Stimulated activated CD8-positive, alpha-beta memory T cell treated with anti-CD3 and anti-CD28 coated beads, Interleukin-4, amount 100 ng/mL, for 48 hours (primary cell): ENCODE measurements at regions not wholly inside any gene's neighbourhood (a gene's known extent, or its start where the extent isn't known, plus 50 kb on each side); places are given as distances from the start of the nearest gene placed in this dataset.
"Not testable (repeated sequence)": the region's sequence is repeated elsewhere in the genome, so short reads cannot be mapped to it uniquely, and the experiment has no call there.

ENCODE experiments used
- DNase-seq: peaks from one replicate; pipeline ENCODE4 v3.0.0-alpha.2; 2020

DNA sequence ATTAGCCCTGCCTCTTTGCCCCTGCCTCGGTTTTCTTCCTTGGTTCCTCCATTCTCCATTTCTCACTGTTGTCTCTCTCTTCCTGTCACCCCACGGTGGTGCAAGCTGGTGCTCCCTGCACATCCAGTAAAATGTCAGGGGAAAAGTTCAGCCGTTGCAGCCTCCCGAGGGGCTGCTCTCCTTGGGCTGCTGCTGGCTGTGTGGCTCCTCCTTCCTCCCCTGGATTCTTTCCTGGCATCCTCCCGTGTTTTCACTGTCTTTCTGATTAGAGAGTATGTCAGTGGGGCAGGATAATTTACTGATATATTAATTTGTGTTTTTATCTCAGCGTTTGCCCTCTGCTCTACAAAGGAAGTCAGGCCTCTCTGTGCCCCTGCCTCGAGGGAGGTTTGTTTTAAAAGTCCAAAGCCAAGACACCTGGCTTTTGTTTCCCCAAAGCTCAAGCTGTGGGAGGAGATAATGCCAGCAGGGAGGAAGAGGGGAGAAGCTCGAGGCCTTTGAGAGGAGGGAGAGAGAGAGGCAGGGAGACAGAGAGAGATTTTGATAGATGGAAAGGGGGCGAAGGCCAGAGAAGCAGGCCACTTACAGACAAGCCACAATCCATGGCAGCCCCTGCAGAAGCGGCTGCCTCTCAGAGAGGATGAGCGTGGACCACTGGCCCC is 150.3 kb upstream of the NR2F2 start:
- DNase-seq, result no peak

DNA sequence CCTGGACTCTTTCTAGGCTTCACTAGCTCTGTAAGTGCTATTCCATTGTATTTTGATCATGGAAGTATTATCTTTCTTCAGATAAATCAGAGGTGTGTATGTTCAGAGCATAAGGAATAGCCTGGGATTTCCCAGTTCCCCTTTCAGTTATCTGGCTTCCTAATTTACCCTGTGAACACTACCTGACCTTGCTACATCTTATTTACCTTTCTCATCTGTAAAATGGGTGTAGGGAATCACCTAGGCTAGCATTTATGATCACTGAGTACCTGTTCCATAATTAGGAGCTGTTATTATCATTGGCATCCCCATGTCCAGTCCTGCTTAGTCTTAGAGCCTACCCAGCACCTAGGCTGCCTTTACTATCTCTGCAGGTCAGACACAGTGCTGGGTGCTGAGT is 149.3 kb upstream of the NR2F2 start:
- DNase-seq, result no peak

DNA sequence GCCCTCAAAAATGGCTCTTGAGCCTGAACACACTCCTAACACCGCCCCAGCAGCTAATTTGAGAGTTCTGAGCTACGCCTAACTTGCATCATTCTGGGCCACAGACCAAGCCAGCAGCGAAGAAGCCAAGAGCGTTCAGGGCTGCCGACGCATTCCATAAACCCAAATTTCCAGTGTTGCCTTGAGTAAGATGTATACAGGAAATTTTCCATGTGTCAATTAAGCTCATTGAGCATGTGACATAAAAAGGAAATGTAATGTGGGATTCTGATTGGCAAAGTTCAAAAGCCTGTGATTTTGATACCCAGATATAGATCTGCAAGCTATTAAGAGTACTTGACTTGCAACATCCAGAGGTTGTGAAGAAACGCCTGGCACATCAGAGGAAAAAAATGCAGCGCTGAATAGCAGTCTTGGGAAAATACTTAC is 148.6 kb upstream of the NR2F2 start:
- no peak for DNase-seq

DNA sequence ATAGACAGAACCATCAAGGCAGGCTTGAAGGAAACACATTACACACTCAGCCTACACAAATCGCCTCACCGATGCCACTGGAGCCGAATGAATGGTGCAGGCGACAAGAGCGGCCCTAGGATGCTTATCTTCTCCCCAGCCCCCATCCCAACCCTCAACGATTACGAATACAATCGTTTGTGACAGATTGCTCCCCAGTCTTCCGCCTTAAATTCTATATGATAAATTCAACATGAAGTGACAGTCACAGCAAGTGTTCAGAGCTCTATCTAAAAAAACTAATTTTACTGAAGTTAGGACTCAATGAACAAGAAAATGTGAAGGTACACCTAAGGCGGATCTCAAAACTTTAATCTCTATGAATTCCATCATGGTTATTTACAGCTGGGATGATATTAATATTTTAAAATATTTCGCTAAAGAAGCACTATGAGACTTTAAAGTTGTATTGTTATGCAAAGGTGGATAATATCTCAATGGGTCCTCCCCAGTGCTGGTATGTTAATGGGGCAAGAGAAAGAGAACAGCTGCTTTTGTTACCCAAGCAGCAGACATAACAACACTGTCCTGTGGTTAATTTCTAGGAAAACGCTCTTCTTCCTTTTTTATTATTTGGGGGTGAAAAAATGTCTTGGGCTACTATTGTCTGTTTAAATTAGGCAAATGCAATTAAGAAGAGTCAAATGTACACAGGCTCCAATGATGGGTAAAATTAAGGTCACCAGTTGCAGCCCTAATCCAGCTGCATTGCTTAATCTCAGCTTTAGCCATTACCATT is 147.6 kb upstream of the NR2F2 start:
- no peak for DNase-seq

DNA sequence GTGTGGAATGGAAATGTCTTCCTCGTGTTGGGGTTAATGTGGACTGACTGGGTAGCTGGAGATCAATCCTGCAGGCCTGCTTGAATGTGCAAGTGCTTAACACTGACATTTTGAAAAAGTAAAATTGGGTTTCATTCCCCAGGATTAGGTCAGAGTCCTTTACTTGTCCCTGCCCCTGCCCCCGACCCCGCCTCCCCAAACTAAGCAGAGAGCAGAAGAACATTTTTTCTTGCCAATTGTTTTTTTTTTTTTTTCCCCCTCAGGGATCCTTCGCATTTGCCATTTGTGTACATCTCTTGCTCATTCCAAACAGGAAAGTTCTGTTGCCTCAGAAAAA is 147.0 kb upstream of the NR2F2 start:
- no peak for DNase-seq

DNA sequence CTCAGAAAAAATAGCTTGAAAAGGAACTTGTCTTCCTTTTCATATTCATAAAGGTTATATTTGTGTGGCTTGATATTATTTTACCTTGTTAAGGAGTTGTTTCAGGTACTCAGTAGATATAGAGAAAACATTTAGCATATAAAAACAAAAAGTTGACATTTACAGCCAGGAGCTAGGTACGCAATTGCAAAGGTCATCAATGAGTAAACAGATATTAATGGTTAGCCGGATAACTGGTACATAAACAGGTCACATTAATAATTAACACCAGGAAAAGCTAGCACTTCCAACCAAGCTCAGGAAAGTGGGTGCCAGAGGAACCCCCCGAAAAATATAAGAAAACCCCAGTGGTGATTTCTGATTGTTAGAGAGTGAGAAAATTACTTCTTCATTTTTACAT is 146.6 kb upstream of the NR2F2 start:
- DNase-seq, result no peak

DNA sequence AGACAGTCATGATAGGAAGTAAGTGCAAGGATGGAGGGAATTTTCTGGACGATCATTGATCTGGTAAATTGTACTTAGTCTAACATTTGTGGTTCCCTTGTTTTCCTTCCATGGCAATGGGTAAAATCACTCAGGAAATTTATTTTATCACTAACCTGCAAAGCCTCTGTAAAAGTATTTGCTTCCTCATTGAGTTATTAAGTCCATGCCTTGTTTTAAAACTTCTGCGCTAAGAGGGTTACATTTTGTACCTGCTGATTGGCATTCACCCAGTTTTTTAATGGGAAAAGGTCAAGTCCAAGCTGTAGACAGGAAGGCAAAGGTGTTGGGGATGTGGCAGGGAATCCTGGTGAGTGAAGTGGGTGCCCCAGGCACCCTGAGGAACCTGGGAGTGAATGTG is 146.2 kb upstream of the NR2F2 start:
- DNase-seq, result no peak

DNA sequence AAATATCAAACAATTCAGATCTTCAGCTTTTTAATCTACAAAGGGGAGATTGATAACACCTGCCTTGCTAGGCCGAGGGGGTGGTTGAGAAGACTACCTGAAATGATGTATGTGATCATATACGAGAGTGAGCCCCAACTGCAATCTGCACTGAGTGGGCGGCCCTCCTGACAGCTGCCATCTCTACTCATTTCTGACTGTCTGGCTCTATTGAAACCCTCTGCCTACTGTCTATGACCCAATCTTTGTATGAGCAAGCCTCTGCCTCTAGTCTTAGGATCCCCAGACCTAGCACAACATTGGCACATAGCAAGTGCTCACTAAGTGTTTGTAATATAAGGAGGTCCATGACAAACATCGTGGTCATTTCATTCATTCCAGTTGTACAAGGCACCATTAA is 144.4 kb upstream of the NR2F2 start:
- DNase-seq, result no peak

DNA sequence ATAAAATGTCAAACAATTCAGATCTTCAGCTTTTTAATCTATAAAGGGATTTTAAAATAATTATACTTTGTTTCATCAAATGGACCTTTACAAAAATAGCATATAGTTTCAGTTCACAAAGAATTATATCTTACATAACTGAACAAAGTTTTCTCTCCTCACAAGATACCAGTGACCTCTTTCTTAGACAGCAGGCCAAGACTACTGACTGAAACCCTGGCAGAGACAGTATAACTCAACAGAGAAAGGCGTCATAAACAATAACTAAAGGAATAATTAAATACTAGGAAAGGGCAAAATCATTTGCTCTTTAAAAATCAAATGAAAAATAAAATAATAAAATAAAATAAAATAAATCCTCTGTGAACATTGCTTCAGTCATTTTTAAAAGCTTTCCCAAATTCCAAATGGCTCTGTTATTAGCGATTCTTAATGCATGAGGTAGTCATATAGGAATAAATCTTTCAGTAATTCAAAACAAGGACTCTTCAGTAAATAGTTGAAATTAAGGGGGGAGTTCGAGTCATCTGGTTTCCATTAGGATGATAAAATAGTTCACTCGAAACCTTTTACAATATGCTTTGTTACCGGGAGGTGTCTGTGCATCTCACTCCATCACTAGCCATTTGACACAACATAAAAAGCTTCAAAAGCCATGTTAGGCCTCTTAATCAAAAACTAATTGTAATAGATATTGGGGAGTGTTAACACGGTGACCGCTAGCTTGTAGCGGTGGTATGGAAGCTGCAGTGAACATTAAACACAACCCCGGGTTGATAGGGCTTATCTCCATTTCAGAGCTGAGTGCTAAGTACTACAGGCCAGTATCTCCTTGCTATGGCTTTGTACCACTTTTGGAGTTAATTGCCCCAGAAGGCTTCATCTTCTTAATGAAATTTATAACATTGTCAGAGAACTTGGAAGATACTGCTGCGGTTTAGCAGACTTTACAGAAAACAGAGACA is 142.9 kb upstream of the NR2F2 start:
- no peak for DNase-seq

DNA sequence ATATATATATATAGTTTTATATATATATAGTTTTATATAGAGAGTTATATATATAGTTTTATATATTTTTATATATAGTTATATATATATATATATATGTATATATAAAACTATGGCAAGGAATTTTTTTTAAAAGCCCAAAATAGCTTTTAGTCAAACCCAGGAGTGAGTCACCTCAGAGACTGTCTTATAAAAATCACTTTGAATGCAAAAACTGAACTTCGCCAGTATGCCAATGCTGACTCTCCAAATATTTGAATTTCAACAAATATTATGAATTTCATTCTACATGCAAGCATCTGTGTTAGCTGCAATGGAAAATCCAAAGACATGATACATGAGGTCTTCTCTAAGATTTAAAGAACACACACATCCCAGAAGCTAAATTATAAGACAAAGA is 132.8 kb upstream of the NR2F2 start:
- no peak for DNase-seq

DNA sequence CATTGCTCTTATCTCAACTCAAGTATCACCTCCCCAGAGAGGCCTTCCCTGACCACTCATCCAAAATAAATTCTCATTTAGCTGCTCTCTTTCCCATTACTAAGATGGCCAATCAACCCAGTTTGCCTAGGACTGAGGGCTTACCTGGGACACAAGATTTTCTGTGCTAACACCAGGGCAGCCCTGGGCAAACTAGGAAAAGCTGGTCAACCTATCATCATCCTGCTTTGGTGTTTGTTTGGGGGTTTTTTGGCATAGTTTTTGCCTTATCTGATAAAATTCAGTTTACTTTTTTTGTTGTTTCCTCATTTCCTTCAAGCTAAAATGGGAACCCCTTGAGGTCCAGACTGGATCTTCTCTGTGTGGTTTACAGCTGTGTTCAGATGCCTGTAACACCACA is 131.4 kb upstream of the NR2F2 start:
- no peak for DNase-seq

DNA sequence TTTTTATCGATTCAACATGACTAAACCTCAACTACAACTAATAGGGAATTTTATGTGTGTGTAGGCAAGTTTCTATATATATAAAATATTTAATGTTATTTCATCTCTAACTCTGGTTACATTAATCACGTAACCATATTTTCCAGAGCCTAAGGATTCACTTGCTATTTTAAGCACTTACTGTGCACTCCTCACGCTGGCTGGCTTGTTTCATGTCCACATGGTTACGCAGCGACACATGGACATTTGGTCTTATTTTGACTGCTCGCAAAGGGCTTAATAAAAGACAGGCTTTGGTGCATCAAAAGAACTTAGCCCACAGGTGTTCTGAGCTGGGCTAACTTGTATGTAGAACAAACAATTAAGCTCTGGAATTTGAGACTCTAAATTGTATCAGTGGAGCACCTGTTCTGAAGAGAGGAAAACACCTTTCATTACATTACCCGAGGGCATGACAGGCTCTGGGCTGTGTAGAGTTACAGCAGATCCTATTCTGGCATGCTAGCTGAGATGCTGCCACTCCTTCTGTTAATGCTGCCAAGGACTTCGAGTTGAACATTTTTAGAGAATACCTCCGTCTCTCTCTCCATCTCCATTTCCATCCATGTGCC is 130.0 kb upstream of the NR2F2 start:
- no peak for DNase-seq

DNA sequence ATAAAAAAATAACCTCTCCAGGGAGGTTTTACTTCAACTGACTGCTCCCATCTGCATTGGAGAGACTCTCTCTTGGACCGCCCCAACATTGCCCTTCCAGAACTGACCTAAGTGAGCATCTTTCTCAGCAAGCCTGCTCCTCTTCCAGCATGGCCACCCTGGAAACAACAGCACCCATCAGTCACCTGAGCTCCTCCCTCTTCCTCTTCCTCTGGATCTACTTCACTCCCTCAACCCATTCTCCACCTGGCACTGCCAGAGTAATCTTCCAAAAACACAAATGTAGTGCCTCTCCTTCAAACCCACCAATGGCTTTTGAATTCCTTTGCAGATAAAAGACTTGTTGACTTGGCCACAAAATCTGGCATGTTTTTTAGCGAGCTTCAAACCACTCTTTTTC is 128.8 kb upstream of the NR2F2 start:
- no peak for DNase-seq

DNA sequence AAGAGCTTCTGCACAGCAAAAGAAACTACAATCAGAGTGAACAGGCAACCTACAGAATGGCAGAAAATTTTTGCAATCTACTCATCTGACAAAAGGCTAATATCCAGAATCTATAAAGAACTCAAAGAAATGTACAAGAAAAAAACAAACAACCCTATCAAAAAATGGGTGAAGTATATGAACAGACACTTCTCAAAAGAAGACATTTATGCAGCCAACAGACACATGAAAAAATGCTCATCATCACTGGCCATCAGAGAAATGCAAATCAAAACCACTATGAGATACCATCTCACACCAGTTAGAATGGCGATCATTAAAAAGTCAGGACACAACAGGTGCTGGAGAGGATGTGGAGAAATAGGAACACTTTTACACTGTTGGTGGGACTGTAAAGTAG is 124.9 kb upstream of the NR2F2 start:
- not testable (repeated sequence) for DNase-seq

DNA sequence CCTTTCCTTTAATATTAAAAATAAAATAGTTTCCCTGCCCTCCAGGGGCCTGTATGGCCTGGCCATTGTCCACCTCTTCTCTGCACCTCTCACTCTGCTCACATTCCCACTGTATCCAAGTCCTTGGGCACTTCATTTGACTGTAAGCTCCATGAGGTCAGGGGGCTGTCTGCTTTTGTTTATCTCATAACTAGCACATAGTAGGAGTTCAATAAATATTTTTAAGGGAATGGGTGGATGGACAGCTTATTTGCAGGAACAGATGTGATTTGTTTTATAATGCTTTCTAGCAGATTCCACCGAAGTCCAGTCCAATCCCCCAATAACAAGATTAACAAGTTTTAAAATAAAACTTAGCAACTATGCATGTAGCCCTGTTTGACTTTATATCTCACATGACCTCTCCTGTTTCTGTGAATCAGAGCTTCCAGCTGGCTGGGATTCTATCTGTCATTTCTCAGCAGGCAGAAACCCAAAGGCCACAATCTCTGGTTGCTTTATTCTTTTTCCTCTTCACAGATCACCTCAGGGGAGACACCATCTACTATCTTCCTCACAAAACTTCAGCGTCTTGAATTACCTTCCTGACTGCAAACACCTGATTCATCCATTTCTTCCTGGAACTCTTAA is 123.0 kb upstream of the NR2F2 start:
- DNase-seq, result no peak

DNA sequence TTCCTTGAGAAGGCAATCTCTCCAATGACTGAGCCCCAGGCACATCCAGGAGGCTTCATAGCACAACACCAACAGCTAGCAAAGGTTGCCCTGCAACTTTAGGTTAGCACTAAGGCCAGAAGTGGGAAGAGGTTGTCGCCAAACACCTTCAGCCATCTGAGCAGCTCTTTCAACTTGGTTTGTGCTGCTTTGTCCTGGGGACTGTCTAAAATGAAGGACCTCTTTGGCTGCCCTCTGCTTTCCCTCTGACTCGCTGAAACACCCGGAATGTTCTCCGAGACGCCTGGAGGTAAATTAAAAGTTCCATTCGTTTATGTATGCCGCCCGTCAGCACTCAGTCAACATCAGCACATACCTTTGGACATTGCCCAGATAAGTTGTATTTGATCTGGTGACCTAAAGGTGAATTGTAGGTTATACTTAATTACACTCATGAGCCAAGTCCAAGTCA is 121.2 kb upstream of the NR2F2 start:
- no peak for DNase-seq

DNA sequence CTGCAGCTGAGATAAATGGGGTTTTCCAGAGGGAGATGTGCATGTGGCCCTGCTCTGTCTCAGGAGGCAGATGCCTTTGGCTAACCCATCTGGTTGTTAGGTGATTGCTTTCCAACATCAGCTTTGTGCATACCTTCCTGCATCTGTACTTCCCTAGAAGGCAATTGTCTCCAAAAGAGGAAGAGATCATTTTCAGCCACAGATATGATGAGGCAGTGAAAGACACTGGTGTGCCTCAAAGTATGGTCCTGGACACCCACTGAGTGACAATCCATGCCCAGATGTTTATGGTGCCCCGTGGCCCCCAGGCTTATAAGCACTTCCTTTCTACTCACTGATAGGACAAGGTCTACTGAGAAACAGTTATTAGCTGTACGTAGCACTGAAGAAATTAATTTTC is 117.5 kb upstream of the NR2F2 start:
- DNase-seq, result no peak

DNA sequence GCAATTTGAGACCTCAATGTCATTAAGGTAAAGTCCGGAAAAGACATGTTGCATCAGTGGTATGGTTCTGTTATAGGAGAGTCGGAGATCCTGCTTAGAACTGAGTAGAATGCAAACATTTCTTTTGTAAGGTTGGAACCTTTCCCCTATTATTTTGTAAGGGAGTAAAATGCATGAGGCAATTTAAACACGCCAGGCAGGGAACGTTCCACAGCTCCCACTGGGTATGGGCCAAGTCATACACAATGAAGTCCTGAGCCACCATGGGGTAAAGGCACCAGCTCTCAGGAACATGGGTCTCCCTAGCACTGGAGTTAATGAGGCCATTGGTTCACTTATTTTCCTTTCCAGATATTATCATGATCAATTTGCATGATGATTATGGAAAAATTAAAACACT is 116.6 kb upstream of the NR2F2 start:
- no peak for DNase-seq

DNA sequence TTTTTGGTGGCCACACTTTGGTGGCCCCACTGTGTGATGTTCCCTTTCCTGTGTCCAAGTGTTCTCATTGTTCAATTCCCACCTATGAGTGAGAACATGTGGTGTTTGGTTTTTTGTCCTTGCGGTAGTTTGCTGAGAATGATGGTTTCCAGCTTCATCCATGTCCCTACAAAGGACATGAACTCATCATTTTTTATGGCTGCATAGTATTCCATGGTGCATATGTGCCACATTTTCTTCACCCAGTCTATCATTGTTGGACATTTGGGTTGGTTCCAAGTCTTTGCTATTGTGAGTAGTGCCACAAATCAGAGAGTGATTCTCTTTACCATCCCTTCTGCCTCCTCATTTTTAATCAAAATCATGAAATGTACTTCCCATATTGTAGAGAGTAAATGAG is 114.0 kb upstream of the NR2F2 start:
- not testable (repeated sequence) for DNase-seq

DNA sequence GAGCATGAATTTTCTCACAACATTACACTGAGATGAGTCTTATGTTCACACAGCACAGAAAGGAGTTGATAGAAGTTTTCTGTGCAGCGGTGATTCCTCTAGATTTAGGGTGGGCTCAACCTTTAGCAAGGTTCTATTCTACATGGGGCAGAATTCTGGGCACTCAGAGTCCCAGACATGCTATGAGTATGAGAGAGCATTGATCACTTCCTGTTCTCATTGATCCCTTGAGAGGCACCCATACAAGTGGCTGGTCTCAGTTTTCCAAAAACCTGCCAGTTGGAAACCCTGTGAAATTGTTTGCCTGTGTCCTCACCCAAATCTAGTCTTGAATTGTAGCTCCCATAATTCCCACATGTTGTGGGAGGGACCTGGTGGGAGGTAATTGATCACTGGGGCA is 112.5 kb upstream of the NR2F2 start:
- no peak for DNase-seq

DNA sequence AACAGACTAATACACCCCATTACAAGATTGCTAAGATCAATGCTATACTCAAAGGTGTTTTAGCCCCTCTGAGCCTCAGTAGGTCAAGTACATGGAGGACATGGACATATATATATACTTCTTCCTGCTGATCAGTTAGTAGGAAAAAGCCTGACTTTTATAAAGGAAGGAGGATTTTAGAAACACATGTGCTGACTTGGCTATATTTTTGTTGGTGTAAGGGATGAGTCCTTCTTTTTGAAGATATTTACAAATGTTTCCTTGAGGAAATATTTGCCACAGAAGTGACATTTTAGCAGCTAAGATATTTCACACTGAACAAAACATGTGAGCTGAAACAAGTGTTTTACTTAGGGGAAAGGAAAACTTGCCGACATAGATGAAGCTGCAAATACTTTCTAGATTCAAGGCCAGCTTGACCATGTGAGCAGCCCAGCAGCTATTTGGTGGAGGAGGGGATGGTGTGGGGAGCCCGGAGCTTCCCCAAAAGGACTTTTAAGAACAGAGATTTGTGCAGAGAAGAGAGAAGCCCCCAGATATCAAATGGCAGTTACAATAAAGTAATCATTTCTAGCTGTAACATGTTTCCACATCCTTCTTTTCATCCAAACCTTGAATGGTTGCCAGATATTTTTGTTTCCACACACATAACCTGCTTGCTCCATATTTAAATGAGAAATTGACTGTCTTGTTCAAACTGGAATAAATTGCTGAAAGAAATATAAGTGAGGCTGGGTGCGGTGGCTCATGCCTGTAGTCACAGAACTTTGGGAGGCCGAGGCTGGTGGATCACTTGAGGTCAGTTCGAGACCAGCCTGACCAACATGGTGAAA is 111.7 kb upstream of the NR2F2 start:
- DNase-seq, result no peak

DNA sequence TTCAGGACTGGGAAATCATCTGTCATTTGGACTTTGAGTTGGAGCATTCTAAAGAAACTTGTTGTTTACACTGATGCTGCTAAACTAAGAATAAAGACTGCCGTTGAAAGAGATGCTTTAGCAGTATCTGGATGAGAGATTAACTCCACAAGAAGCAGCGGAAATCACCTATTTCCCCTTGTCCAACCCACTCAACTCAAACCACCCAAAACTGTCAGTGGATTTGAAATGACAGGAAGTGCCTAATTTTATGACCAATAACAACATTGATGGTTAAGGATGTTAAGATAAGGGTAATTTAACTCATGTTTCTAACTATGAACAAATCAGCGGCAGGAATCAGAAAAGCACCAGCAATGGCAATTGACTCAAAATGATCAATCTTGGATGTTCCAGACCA is 110.8 kb upstream of the NR2F2 start:
- DNase-seq, result no peak
